ENCODE measurements at regions not wholly inside any gene's neighbourhood (a gene's known extent, or its start where the extent isn't known, plus 50 kb on each side); places are given as distances from the start of the nearest gene placed in this dataset.

GRCh38 chr4:20178902-20179576, 72.7 kb upstream of the SLIT2 start:
- TF ChIP-seq EZH2 (IDR thresholded peaks at IDR 0.05; ENCODE audit: borderline replicate concordance, low read length) = no peak
- no peak for TF ChIP-seq CTCF (conservative IDR thresholded peaks at IDR 0.05 in 1 of 2, IDR thresholded peaks at IDR 0.05 in 1 of 2; ENCODE audit: extremely low read depth in 1 of 2, insufficient read depth in 1 of 2, low read depth in 1 of 2, low read length in 2 of 2)
